SU-DHL-6 (cell line): ENCODE measurements at regions not wholly inside any gene's neighbourhood (a gene's known extent, or its start where the extent isn't known, plus 50 kb on each side); places are given as distances from the start of the nearest gene placed in this dataset.

Experiments
- H2AFZ ChIP-seq: fragments of 200-600 bp; sonication (generic); 2 replicates; pipeline ENCODE4 v1.6.1; 2014; ENCODE audit warnings: low read depth, mild to moderate bottlenecking, moderate library complexity, mixed read lengths, antibody characterized with exemption, low read length; ENCODE audit not compliant: severe bottlenecking
- H3F3A ChIP-seq: fragments of 200-600 bp; shearing (Covaris generic); 2 replicates; pipeline ENCODE4 v1.6.0; 2016; ENCODE audit warnings: antibody characterized with exemption, mild to moderate bottlenecking; ENCODE audit not compliant: insufficient read depth
- H3K27ac ChIP-seq: fragments of 200-600 bp; sonication (generic); 2 replicates; pipeline ENCODE4 v1.5.1; 2016; ENCODE audit warnings: low read depth, mild to moderate bottlenecking, low read length, moderate library complexity, mixed read lengths
- H3K27me3 ChIP-seq: fragments of 200-600 bp; sonication (generic), shearing (Covaris generic); 2 replicates; pipeline ENCODE4 v1.6.0; 2014; ENCODE audit warnings: mild to moderate bottlenecking, low read length
- H3K36me3 ChIP-seq: fragments of 200-600 bp; sonication (generic); 2 replicates; pipeline ENCODE4 v1.6.1; 2014; ENCODE audit warnings: mild to moderate bottlenecking, low read length, mixed read lengths
- H3K4me2 ChIP-seq: fragments of 300-600, 200-600 bp; shearing (Covaris generic), sonication (generic); 2 replicates; pipeline ENCODE4 v1.6.0; 2014; ENCODE audit warnings: low read length, low read depth, mild to moderate bottlenecking; ENCODE audit not compliant: poor library complexity, severe bottlenecking
- H3K4me3 ChIP-seq: fragments of 200-600 bp; sonication (generic); 2 replicates; pipeline ENCODE4 v1.5.1; 2014; ENCODE audit warnings: antibody characterized with exemption, low read length, mild to moderate bottlenecking, mixed read lengths; ENCODE audit not compliant: insufficient read depth, poor library complexity, severe bottlenecking
- H3K79me2 ChIP-seq: fragments of 200-600 bp; sonication (generic); 2 replicates; pipeline ENCODE4 v1.6.1; 2014; ENCODE audit warnings: mild to moderate bottlenecking, low read length, moderate library complexity; ENCODE audit not compliant: insufficient read depth
- H3K9ac ChIP-seq: fragments of 200-600 bp; sonication (generic); 2 replicates; pipeline ENCODE4 v1.7.0; 2014; ENCODE audit warnings: mild to moderate bottlenecking, low read length
- H3K9me2 ChIP-seq: fragments of 200-600 bp; sonication (generic); replicated peaks from 2 replicates; pipeline ENCODE4 v1.6.1; 2014; ENCODE audit warnings: low read length; ENCODE audit not compliant: insufficient read depth
- H3K9me3 ChIP-seq: fragments of 200-600 bp; sonication (generic); 2 replicates; pipeline ENCODE4 v1.6.1; 2014; ENCODE audit warnings: low read length, mixed read lengths; ENCODE audit not compliant: insufficient read depth
- H4K20me1 ChIP-seq: fragments of 200-600 bp; sonication (generic); 2 replicates; pipeline ENCODE4 v1.6.1; 2014; ENCODE audit warnings: low read depth, mild to moderate bottlenecking, antibody characterized with exemption, low read length, moderate library complexity, mixed read lengths
- EZH2phosphoT487 ChIP-seq: fragments of 200-600 bp; sonication (generic), shearing (Covaris generic); conservative IDR thresholded peaks from 2 replicates; pipeline ENCODE4 v1.6.1; 2018; ENCODE audit warnings: mild to moderate bottlenecking, antibody characterized with exemption, low read length, moderate library complexity, mixed read lengths
- TF ChIP-seq, protein P1 (sequence below): fragments of 200-600 bp; sonication (generic); IDR thresholded peaks from one replicate; pipeline ENCODE4 v1.5.1; 2017; ENCODE audit warnings: antibody characterized with exemption, mild to moderate bottlenecking, low read length, moderate library complexity; ENCODE audit not compliant: insufficient read depth, poor library complexity, severe bottlenecking

- no peaks in the 10 kb centered on the region for H3F3A ChIP-seq
- H3K4me2 ChIP-seq, result no peak overlapping the region
Observed at GRCh38 chr6:113352029-113352801, 504.9 kb upstream of the MARCKS start.

DNA sequence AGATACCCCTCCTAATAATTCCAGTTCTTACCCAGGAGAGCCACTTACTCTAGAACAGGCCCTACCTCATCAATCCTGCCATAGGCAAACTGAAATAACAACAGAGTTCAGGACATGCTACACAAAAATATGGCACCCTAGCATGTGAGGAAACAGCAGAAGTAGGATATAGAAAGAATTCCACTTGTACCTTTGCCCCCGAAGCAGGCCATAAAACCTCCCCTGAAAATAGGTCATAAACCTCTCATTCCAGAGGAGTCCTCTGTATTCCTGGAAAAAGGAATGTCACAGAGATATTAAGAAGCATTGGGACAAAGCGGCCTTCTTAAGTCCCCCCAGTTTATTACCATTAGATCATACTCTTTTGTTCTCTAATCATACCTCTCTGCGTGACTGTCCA is 504.3 kb upstream of the MARCKS start:
- TF ChIP-seq, protein P1, sequence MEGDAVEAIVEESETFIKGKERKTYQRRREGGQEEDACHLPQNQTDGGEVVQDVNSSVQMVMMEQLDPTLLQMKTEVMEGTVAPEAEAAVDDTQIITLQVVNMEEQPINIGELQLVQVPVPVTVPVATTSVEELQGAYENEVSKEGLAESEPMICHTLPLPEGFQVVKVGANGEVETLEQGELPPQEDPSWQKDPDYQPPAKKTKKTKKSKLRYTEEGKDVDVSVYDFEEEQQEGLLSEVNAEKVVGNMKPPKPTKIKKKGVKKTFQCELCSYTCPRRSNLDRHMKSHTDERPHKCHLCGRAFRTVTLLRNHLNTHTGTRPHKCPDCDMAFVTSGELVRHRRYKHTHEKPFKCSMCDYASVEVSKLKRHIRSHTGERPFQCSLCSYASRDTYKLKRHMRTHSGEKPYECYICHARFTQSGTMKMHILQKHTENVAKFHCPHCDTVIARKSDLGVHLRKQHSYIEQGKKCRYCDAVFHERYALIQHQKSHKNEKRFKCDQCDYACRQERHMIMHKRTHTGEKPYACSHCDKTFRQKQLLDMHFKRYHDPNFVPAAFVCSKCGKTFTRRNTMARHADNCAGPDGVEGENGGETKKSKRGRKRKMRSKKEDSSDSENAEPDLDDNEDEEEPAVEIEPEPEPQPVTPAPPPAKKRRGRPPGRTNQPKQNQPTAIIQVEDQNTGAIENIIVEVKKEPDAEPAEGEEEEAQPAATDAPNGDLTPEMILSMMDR, result no peak
- no peak for TF ChIP-seq EZH2phosphoT487
- Histone ChIP-seq H3K4me3 (no peak overlapping the region), H3K27me3 (no peaks in the 10 kb centered on the region), H3K9ac (no peak overlapping the region), H3K4me2 (no peak overlapping the region), H3K79me2 (no peaks in the 10 kb centered on the region), H3K9me2 (no peaks in the 10 kb centered on the region), H3F3A (no peaks in the 10 kb centered on the region), H3K9me3 (no peaks in the 10 kb centered on the region), H3K36me3 (no peaks in the 10 kb centered on the region), H3K27ac (no peak overlapping the region), H4K20me1 (no peaks in the 10 kb centered on the region), H2AFZ (no peak overlapping the region)

More at GRCh38 chr6:113352029-113352801, 504.9 kb upstream of the MARCKS start:
- H4K20me1 ChIP-seq, result no peaks in the 10 kb centered on the region
- H3K9me3 ChIP-seq, result no peaks in the 10 kb centered on the region
- TF ChIP-seq, protein P1, result no peak
- no peak for TF ChIP-seq EZH2phosphoT487
- no peaks in the 10 kb centered on the region for H3K79me2 ChIP-seq
- no peak overlapping the region for H3K9ac ChIP-seq
- H3K27me3 ChIP-seq, result no peaks in the 10 kb centered on the region
- no peak overlapping the region for H3K27ac ChIP-seq
- H3K9me2 ChIP-seq, result no peaks in the 10 kb centered on the region
- H3K4me3 ChIP-seq, result no peak overlapping the region
- no peaks in the 10 kb centered on the region for H3K36me3 ChIP-seq
- H2AFZ ChIP-seq, result no peak overlapping the region

- H3K4me2 ChIP-seq, result no peak overlapping the region
- no peak overlapping the region for H3K4me3 ChIP-seq
- H2AFZ ChIP-seq, result no peak overlapping the region
- no peak overlapping the region for H3K9ac ChIP-seq
- H3K9me2 ChIP-seq, result no peaks in the 10 kb centered on the region
- no peaks in the 10 kb centered on the region for H3K27me3 ChIP-seq
- H4K20me1 ChIP-seq, result no peaks in the 10 kb centered on the region
- no peaks in the 10 kb centered on the region for H3K9me3 ChIP-seq
- no peaks in the 10 kb centered on the region for H3K79me2 ChIP-seq
- TF ChIP-seq EZH2phosphoT487, result no peak
- H3K27ac ChIP-seq, result no peak overlapping the region
- no peaks in the 10 kb centered on the region for H3F3A ChIP-seq
- H3K36me3 ChIP-seq, result no peaks in the 10 kb centered on the region
Observed at GRCh38 chr6:113353392-113353791, 503.8 kb upstream of the MARCKS start.

GRCh38 chr6:113354204-113354895 is 502.8 kb upstream of the MARCKS start:
- Histone ChIP-seq H3K9me3 (no peaks in the 10 kb centered on the region), H3K9me2 (no peaks in the 10 kb centered on the region), H3K27ac (no peak overlapping the region), H3K4me2 (no peak overlapping the region), H3K79me2 (no peaks in the 10 kb centered on the region), H4K20me1 (no peaks in the 10 kb centered on the region), H3K4me3 (no peak overlapping the region), H3K9ac (no peak overlapping the region), H3K36me3 (no peaks in the 10 kb centered on the region), H2AFZ (no peak overlapping the region), H3K27me3 (no peaks in the 10 kb centered on the region), H3F3A (no peaks in the 10 kb centered on the region)
- TF ChIP-seq, protein P1, result no peak
- TF ChIP-seq EZH2phosphoT487, result no peak
